MCF 10A (cell line): ENCODE measurements at regions not wholly inside any gene's neighbourhood (a gene's known extent, or its start where the extent isn't known, plus 50 kb on each side); places are given as distances from the start of the nearest gene placed in this dataset.
"Not testable (repeated sequence)": the region's sequence is repeated elsewhere in the genome, so short reads cannot be mapped to it uniquely, and the experiment has no call there.

Source experiments
- BruUV-seq: library from RNA; stranded (reverse); fragments of 400-500 nt; replicated peaks from 2 replicates; lab custom pipeline; 2021; lab: Mats Ljungman, UMichigan
- CTCF ChIA-PET: fragments of 300-600 bp; sonication (Branson Sonifier 250); formaldehyde crosslinking; extraction: SDS; loops from one replicate; lab custom pipeline; 2021; ENCODE audit warnings: antibody characterized with exemption, inconsistent platforms; lab: Yijun Ruan, JAX
- POLR2A ChIA-PET: fragments of 300-600, 350-650 bp; sonication (Branson Sonifier 250); formaldehyde crosslinking; extraction: SDS; loops from one replicate; lab custom pipeline; 2020; ENCODE audit warnings: antibody characterized with exemption, inconsistent platforms; lab: Yijun Ruan, JAX
- DNase-seq: peaks from one replicate; pipeline ENCODE4 v3.0.0-alpha.2; 2018; ENCODE audit not compliant: unreplicated experiment
- H3K27ac Mint-ChIP-seq: one replicate; pipeline ENCODE4 v1.8.0; 2022; ENCODE audit warnings: mild to moderate bottlenecking, low read depth, mixed read lengths; ENCODE audit not compliant: unreplicated experiment
- H3K27me3 Mint-ChIP-seq: one replicate; pipeline ENCODE4 v1.8.0; 2022; ENCODE audit warnings: mixed read lengths; ENCODE audit not compliant: insufficient read depth, unreplicated experiment
- H3K36me3 Mint-ChIP-seq: one replicate; pipeline ENCODE4 v1.8.0; 2022; ENCODE audit warnings: mild to moderate bottlenecking, moderate library complexity, mixed read lengths; ENCODE audit not compliant: insufficient read depth, unreplicated experiment
- H3K4me1 Mint-ChIP-seq: one replicate; pipeline ENCODE4 v1.8.0; 2022; ENCODE audit warnings: mixed read lengths; ENCODE audit not compliant: insufficient read depth, unreplicated experiment
- H3K4me3 Mint-ChIP-seq: one replicate; pipeline ENCODE4 v1.8.0; 2022; ENCODE audit warnings: mild to moderate bottlenecking, moderate library complexity, mixed read lengths; ENCODE audit not compliant: unreplicated experiment
- H3K9me3 Mint-ChIP-seq: one replicate; pipeline ENCODE4 v1.8.0; 2022; ENCODE audit warnings: mixed read lengths; ENCODE audit not compliant: unreplicated experiment
- CTCF ChIP-seq: fragments of 200-600 bp; IDR thresholded peaks from one replicate; pipeline ENCODE4 v1.8.0; 2022; ENCODE audit warnings: antibody characterized with exemption, mild to moderate bottlenecking; ENCODE audit not compliant: unreplicated experiment
- intact Hi-C: fragments of 100-400 bp; cut with micrococcal nuclease; formaldehyde crosslinking; loops from 2 replicates; pipeline ENCODE4 v1.14.1; 2022

GRCh38 chr5:6106756-6107155 lies 271.6 kb downstream of the MED10 start:
- no TSS peak for BruUV-seq
- DNase-seq: no peak
- H3K4me3 Mint-ChIP-seq: no peak overlapping the region
- no peaks in the 10 kb centered on the region for H3K4me1 Mint-ChIP-seq
- ChIA-PET POLR2A (no interaction called here), CTCF (no interaction called here)
- no peak for TF ChIP-seq CTCF
- no peaks in the 10 kb centered on the region for H3K9me3 Mint-ChIP-seq
- intact Hi-C loops: no loop called here
- peaks cover 5% of the 10 kb centered on the region for H3K36me3 Mint-ChIP-seq
- no peak overlapping the region for H3K27ac Mint-ChIP-seq
- peaks cover 17% of the 10 kb centered on the region for H3K27me3 Mint-ChIP-seq

GRCh38 chr5:6105320-6105719 lies 273.0 kb downstream of the MED10 start:
- BruUV-seq: no TSS peak
- Mint-ChIP-seq H3K9me3 (no peaks in the 10 kb centered on the region), H3K4me3 (no peak overlapping the region), H3K27ac (no peak overlapping the region), H3K36me3 (peaks cover 5% of the 10 kb centered on the region), H3K27me3 (peaks cover 17% of the 10 kb centered on the region), H3K4me1 (no peaks in the 10 kb centered on the region)
- no peak for DNase-seq
- intact Hi-C loops: no loop called here
- ChIA-PET CTCF (interaction anchor here (0.7 kb wide), 1 partner anchor 52 kb away, joined by 3 read pairs; no protein-coding TSS in a partner anchor), POLR2A (no interaction called here)
- TF ChIP-seq CTCF: no peak

GRCh38 chr5:6096101-6096500 lies 282.2 kb downstream of the MED10 start:
- Mint-ChIP-seq H3K36me3 (no peaks in the 10 kb centered on the region), H3K27ac (no peak overlapping the region), H3K27me3 (no peaks in the 10 kb centered on the region), H3K4me3 (no peak overlapping the region), H3K4me1 (no peaks in the 10 kb centered on the region), H3K9me3 (no peaks in the 10 kb centered on the region)
- no peak for DNase-seq
- POLR2A ChIA-PET: no interaction called here
- intact Hi-C loops: no loop called here
- no peak for TF ChIP-seq CTCF
- BruUV-seq: no TSS peak
- CTCF ChIA-PET: interaction anchor here (0.6 kb wide), 1 partner anchor 599 kb away, joined by 3 read pairs; no protein-coding TSS in a partner anchor

- H3K27ac Mint-ChIP-seq, POLR2A ChIA-PET, BruUV-seq: not testable (repeated sequence)
Measured at GRCh38 chr5:6094180-6094579, 284.2 kb downstream of the MED10 start.

GRCh38 chr5:6090838-6091237 lies 287.5 kb downstream of the MED10 start:
- H3K27me3 Mint-ChIP-seq: no peaks in the 10 kb centered on the region
- H3K27ac Mint-ChIP-seq: no peak overlapping the region
- POLR2A ChIA-PET: no interaction called here
- no peak overlapping the region for H3K4me3 Mint-ChIP-seq
- intact Hi-C loops: no loop called here
- TF ChIP-seq CTCF: no peak
- peaks cover 9% of the 10 kb centered on the region for H3K36me3 Mint-ChIP-seq
- H3K9me3 Mint-ChIP-seq: no peaks in the 10 kb centered on the region
- CTCF ChIA-PET: no interaction called here
- BruUV-seq: no TSS peak
- DNase-seq: no peak
- peaks cover 4% of the 10 kb centered on the region for H3K4me1 Mint-ChIP-seq

More at GRCh38 chr5:6094180-6094579, 284.2 kb downstream of the MED10 start:
- H3K9me3 Mint-ChIP-seq, H3K27me3 Mint-ChIP-seq, H3K4me3 Mint-ChIP-seq, H3K36me3 Mint-ChIP-seq, intact Hi-C loops, DNase-seq, H3K4me1 Mint-ChIP-seq, CTCF ChIA-PET: not testable (repeated sequence)
